Activated CD4-positive, alpha-beta memory T cell treated with anti-CD3 and anti-CD28 coated beads, Interleukin-2, amount 10 ng/mL, durations not matched to agents 7 days and 5 days (primary cell): ENCODE measurements at regions not wholly inside any gene's neighbourhood (a gene's known extent, or its start where the extent isn't known, plus 50 kb on each side); places are given as distances from the start of the nearest gene placed in this dataset.
A peak's percentile ranks its signal among the peaks of the same experiment; 100 is the strongest.

Source experiments
- CTCF ChIA-PET: fragments of 350-600 bp; sonication (Branson Sonifier 250); formaldehyde crosslinking; loops from one replicate; lab custom pipeline; 2021; ENCODE audit warnings: antibody characterized with exemption, inconsistent platforms; lab: Charles Lee
- POLR2A ChIA-PET: fragments of 350-600 bp; sonication (Branson Sonifier 250); formaldehyde crosslinking; loops from one replicate; lab custom pipeline; 2021; ENCODE audit warnings: antibody characterized with exemption; lab: Charles Lee
- DNase-seq: peaks from one replicate; pipeline ENCODE4 v3.0.0-alpha.2; 2020
- H3K27ac Mint-ChIP-seq: one replicate; pipeline ENCODE4 v1.8.0; 2021; ENCODE audit warnings: mild to moderate bottlenecking, mixed read lengths
- H3K27me3 Mint-ChIP-seq: one replicate; pipeline ENCODE4 v1.8.0; 2021; ENCODE audit warnings: mixed read lengths
- H3K36me3 Mint-ChIP-seq: one replicate; pipeline ENCODE4 v1.8.0; 2021; ENCODE audit warnings: low read depth, mixed read lengths
- H3K4me1 Mint-ChIP-seq: one replicate; pipeline ENCODE4 v1.8.0; 2021; ENCODE audit warnings: mixed read lengths
- H3K4me3 Mint-ChIP-seq: one replicate; pipeline ENCODE4 v1.8.0; 2021; ENCODE audit warnings: mild to moderate bottlenecking, mixed read lengths
- H3K9me3 Mint-ChIP-seq: one replicate; pipeline ENCODE4 v1.8.0; 2021; ENCODE audit warnings: mixed read lengths

DNA sequence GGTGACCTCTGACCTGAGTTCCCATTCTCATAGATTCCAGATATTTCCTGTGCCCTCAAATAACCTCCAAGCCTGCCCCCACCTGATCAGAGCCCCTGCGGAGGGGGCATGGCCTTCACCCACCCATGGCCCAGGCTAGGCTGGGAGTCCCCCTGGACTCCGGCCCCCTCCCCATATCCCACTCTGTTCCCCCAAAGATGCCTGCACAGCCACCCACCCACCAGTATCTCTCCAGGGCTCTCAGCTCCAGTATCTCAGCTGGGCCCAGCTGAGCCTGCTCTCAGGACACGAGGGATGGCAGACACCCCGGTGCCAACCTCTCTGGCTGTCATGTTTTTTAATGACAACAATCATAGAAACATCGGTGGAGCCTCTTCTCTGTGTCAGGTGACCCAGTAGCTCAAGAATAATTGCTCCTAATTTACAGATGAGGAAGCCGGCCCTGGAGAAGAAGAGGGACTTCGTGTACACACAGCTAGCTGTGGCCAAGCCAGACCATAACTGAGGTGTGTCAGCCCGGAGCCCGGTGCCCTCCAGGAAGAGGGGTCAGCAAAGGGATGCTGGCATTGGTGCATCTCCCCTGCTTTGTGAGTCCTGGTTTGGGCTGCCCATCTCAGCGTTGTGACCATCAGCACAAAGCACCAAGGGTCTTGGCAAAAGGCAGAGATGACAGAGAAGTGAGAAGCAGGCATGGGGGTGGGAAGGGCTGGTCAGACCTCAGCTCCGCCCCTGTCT, 84.4 kb downstream of the SDC1 start:
- ChIA-PET CTCF (no interaction called here), POLR2A (no interaction called here)
- peaks cover 9% of the 10 kb centered on the region for H3K27me3 Mint-ChIP-seq
- no peaks in the 10 kb centered on the region for H3K4me1 Mint-ChIP-seq
- H3K36me3 Mint-ChIP-seq, result no peaks in the 10 kb centered on the region
- DNase-seq, result no peak
- no peaks in the 10 kb centered on the region for H3K9me3 Mint-ChIP-seq
- no peak overlapping the region for H3K4me3 Mint-ChIP-seq
- H3K27ac Mint-ChIP-seq, result no peak overlapping the region

DNA sequence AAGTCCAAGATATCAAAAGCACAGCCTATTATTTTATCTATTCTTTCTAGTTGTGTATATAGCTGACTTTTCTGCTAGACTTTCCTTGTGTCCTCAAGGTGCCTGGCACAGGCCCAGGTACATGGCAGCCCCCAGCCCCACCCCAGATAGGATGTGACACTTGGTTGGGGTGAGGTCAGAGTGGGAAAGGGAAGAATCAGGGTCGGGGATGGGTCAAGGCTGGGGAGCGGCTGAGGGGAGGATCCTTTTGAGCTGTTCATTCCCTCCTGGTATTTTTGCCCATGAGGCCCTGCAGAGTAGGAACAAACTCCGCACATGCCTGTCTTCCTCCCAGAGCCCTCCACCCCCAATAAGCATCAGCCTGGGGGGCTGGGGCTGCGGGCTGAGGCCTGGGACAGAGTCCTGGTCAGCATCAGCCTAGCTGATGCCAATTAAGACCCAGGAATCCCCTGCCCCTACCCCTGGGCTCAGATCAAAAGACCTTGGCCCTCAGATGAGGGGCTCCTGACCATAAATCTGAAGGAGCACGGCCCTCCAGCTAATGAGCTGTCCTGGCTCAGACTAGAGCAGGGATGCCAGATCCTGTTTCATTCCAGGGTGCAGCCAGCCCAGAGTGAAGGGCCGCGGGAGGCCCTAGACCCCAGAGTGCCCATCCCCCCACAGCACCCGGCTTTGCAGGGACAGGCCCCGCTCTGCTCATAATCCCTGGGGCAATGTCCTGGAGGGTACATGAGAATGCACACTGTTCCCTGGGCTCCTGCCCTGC, 85.3 kb downstream of the SDC1 start:
- Mint-ChIP-seq H3K4me1 (no peaks in the 10 kb centered on the region), H3K27me3 (peaks cover 8% of the 10 kb centered on the region), H3K9me3 (no peaks in the 10 kb centered on the region), H3K4me3 (no peak overlapping the region), H3K36me3 (no peaks in the 10 kb centered on the region), H3K27ac (no peak overlapping the region)
- no peak for DNase-seq
- ChIA-PET CTCF (no interaction called here), POLR2A (no interaction called here)

DNA sequence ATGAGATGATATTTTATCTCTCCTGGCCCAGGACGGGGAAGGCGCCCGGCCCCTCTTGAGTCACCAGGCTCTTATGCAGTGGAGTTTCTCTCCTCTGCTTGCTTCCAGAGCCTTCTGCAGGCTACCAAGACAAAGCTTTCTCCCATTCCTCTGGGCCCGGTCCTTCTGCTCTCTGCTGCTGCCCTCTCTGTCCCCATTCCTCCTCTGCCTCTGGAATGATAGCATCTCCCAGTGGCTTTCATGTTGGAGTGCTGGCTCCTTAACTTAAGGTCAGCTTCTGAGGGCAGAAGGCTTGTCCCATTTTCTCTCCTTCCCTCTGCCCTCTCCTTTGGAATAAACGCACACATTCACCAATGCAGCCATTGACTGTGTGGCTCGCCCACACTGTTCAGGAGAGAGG, 86.2 kb downstream of the SDC1 start:
- ChIA-PET CTCF (no interaction called here), POLR2A (no interaction called here)
- peaks cover 14% of the 10 kb centered on the region for H3K27me3 Mint-ChIP-seq
- no peak for DNase-seq
- no peak overlapping the region for H3K4me3 Mint-ChIP-seq
- no peaks in the 10 kb centered on the region for H3K9me3 Mint-ChIP-seq
- H3K4me1 Mint-ChIP-seq, result no peaks in the 10 kb centered on the region
- no peak overlapping the region for H3K27ac Mint-ChIP-seq
- H3K36me3 Mint-ChIP-seq, result no peaks in the 10 kb centered on the region

DNA sequence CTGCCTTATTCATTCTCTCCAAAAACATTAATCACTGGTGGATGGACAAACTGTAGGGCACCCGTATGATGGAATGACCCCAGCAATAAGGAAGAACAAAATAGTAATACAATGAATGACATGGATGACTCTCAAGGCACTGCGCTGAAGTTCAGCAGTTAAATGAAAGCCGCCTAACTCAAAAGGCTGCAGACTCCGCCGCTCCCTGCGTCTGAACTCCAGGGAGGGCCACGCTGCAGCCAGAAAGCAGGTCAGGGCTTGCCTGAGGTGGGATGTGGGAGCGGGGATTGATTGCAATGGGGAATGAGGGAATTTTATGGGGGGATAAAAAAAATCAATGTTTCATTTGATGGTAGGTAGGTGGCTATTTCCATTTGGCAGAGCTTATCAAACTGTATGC, 86.5 kb upstream of the LAPTM4A start:
- ChIA-PET CTCF (no interaction called here), POLR2A (no interaction called here)
- no peaks in the 10 kb centered on the region for H3K4me1 Mint-ChIP-seq
- no peaks in the 10 kb centered on the region for H3K36me3 Mint-ChIP-seq
- H3K9me3 Mint-ChIP-seq, result no peaks in the 10 kb centered on the region
- DNase-seq, result no peak
- no peak overlapping the region for H3K4me3 Mint-ChIP-seq
- H3K27me3 Mint-ChIP-seq, result peaks cover 7% of the 10 kb centered on the region
- no peak overlapping the region for H3K27ac Mint-ChIP-seq

DNA sequence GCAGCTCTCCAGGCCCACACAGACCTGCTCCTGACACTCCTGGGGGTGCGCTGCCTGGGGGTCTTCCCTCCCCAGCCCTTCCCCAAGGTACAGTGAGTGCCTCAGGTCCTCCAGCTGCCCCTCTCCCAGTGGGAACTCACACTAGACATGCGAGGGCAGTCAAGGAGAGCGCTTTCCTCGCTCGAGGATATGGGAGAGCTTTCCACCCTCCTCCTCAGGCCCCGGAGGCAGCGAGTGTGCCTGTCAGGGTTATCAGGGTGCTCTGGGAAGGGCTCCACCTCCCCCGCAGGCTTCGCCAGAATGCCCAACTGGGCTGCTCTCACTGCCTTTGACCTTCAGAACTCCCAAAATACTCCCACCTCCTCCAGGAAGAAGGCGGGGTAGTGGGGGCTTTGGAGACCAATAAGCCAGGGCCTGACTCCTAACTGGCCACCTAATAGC, 85.7 kb upstream of the LAPTM4A start:
- CTCF ChIA-PET, result no interaction called here
- H3K9me3 Mint-ChIP-seq, result no peaks in the 10 kb centered on the region

DNA sequence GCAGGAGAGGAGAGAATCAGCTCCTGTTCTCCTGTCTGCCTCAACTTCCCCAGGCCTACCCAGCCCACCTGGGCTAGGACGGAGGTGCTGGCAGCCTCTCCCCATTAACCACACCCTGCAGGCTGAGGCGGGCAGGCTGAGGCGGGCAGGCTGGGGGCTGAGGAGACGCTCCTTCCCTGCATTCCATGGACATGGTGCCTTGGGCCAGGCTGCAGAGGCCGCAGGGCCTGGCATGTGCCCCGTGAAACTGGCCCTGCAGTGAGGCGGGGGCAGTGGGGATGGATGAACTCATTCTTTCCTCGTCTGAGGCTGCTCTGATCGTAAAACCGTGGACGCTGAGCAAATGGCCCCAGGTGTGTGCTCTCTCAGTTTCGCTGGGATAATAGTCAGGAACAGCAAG, 84.7 kb upstream of the LAPTM4A start:
- POLR2A ChIA-PET, result no interaction called here
- H3K4me1 Mint-ChIP-seq, result no peaks in the 10 kb centered on the region
- no peak overlapping the region for H3K4me3 Mint-ChIP-seq
- CTCF ChIA-PET, result interaction anchor here (0.9 to 1.6 kb wide), 5 partner anchors 10 to 190 kb away, joined by 3 to 9 read pairs (median 3); no protein-coding TSS in a partner anchor
- no peak for DNase-seq
- H3K27ac Mint-ChIP-seq, result no peak overlapping the region
- H3K27me3 Mint-ChIP-seq, result peaks cover 7% of the 10 kb centered on the region
- no peaks in the 10 kb centered on the region for H3K36me3 Mint-ChIP-seq
- H3K9me3 Mint-ChIP-seq, result no peaks in the 10 kb centered on the region

More for the DNA sequence above, 85.7 kb upstream of the LAPTM4A start:
- no peak overlapping the region for H3K27ac Mint-ChIP-seq
- no peak for DNase-seq
- H3K36me3 Mint-ChIP-seq, result no peaks in the 10 kb centered on the region
- H3K27me3 Mint-ChIP-seq, result peaks cover 7% of the 10 kb centered on the region
- no peak overlapping the region for H3K4me3 Mint-ChIP-seq
- POLR2A ChIA-PET, result no interaction called here
- no peaks in the 10 kb centered on the region for H3K4me1 Mint-ChIP-seq

DNA sequence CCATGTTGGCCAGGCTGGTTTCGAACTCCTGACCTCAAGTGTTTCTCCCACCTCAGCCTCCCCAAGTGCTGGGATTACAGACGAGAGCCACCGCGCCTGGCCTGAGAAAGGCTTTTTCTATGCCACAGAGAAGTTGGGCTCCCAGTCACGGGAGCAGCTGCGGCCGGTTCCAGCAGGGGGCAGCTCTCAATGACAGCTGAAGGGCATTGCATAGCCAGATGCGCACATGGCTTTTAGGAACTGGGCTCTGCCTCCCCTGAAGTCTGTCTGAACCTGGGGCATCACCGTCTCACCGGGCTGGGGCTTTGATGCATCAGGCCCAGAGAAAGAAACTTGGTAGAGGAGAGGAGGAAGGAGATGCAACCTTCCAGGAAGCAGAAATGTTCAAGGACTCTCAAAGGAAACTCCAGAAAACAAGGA, 84.2 kb upstream of the LAPTM4A start:
- no peaks in the 10 kb centered on the region for H3K36me3 Mint-ChIP-seq
- no peak overlapping the region for H3K4me3 Mint-ChIP-seq
- H3K9me3 Mint-ChIP-seq, result no peaks in the 10 kb centered on the region
- POLR2A ChIA-PET, result no interaction called here
- DNase-seq, result peak; percentile 38
- peaks cover 8% of the 10 kb centered on the region for H3K27me3 Mint-ChIP-seq
- no peak overlapping the region for H3K27ac Mint-ChIP-seq
- CTCF ChIA-PET, result interaction anchor here (0.7 to 1.6 kb wide), 7 partner anchors 9 to 506 kb away, joined by 3 to 9 read pairs (median 3); no protein-coding TSS in a partner anchor
- no peaks in the 10 kb centered on the region for H3K4me1 Mint-ChIP-seq

DNA sequence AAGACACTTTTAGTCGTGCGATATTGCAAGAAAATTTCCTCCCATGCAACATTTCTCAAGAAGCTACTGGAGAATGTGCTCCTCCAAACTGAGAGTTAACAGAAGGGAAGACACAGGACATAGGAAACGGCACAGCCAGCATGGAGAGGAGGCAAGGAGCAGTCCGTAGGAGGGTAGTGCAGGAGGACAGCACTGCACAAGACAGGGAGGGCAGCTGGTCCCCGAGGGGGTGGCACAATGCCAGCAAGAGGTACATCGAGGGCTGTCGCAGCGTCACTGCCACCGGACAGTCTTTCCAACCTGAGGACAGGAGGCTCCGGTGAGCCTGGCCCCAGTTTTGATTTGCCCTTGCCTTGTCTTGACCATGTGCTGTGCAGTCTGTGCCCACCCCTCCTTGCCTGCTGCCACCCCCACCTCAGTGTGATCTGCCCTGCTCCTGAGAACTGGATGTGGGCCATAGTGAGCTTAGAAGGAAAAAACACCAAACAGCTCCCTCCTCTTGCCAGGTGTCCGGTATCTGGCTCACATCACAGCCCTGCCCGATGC, 81.6 kb upstream of the LAPTM4A start:
- Mint-ChIP-seq H3K9me3 (no peaks in the 10 kb centered on the region), H3K4me1 (no peaks in the 10 kb centered on the region), H3K27ac (no peak overlapping the region), H3K36me3 (no peaks in the 10 kb centered on the region), H3K4me3 (no peak overlapping the region), H3K27me3 (peaks cover 11% of the 10 kb centered on the region)
- DNase-seq, result no peak
- ChIA-PET POLR2A (no interaction called here), CTCF (no interaction called here)

DNA sequence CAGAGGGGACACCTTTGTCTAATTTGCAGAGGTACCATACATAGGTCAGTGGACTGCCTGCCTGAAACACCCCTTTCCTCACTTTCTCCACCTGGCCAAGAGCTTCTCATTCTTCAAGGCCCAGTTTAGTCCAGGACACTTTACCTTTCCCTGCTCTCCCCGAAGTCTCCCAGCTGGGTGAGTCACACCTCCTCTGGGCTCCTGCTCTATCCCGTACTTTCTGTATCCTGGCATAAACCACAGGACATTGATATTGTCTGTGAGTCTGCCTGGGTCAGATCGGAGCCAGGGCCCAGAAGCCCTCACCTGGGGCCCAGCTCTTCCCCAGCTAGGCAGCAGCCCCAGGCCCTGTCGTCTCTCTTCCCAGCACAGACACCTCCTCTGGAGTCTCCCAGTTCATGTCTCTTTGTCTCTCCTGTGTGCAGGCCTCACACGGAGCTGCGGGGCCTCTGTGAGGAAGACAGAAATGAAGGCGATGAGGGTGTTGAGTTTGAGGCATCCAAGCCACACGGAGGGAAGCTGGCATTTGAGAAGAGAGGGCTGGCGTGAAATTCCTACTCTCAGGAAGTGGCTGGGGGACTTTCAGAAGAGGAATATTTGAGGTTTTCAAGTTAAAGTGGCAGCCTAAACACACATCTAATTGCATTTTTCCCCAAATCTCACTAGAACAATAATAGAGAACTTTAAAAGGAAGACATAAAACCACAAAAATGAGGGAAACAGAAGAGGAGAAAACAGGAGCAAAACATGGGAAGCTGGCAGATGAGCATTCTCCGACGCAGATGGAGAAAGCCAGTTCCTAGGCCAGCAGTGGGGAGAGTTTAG, 79.6 kb upstream of the LAPTM4A start:
- H3K9me3 Mint-ChIP-seq, result no peaks in the 10 kb centered on the region
- no peak overlapping the region for H3K4me3 Mint-ChIP-seq
- H3K27me3 Mint-ChIP-seq, result peaks cover 11% of the 10 kb centered on the region
- POLR2A ChIA-PET, result no interaction called here
- no peaks in the 10 kb centered on the region for H3K4me1 Mint-ChIP-seq
- H3K27ac Mint-ChIP-seq, result no peak overlapping the region
- DNase-seq, result no peak
- CTCF ChIA-PET, result no interaction called here
- no peaks in the 10 kb centered on the region for H3K36me3 Mint-ChIP-seq

DNA sequence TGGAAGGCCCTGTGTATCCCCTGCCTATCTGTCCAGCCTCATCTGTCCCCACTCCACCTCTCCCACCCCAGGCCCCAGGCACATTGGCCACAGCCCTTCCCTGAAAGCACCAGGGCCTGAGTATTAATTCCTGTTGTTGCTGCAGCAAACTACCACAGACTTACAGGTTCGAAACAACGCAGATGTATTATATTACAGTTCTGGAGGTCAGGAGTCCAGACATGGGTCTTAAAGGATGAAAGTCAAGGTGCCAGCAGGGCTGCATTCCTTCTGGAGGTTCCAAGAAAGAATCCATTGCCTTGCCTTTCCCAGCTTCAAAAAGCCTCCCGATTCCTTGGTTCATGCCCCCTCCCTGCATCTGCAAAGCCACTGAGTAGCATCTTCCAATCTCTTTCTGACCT, 78.7 kb upstream of the LAPTM4A start:
- no peaks in the 10 kb centered on the region for H3K9me3 Mint-ChIP-seq
- peaks cover 11% of the 10 kb centered on the region for H3K27me3 Mint-ChIP-seq
- no peak for DNase-seq
- no peak overlapping the region for H3K27ac Mint-ChIP-seq
- H3K36me3 Mint-ChIP-seq, result no peaks in the 10 kb centered on the region
- H3K4me3 Mint-ChIP-seq, result no peak overlapping the region
- POLR2A ChIA-PET, result no interaction called here
- H3K4me1 Mint-ChIP-seq, result no peaks in the 10 kb centered on the region
- CTCF ChIA-PET, result no interaction called here

DNA sequence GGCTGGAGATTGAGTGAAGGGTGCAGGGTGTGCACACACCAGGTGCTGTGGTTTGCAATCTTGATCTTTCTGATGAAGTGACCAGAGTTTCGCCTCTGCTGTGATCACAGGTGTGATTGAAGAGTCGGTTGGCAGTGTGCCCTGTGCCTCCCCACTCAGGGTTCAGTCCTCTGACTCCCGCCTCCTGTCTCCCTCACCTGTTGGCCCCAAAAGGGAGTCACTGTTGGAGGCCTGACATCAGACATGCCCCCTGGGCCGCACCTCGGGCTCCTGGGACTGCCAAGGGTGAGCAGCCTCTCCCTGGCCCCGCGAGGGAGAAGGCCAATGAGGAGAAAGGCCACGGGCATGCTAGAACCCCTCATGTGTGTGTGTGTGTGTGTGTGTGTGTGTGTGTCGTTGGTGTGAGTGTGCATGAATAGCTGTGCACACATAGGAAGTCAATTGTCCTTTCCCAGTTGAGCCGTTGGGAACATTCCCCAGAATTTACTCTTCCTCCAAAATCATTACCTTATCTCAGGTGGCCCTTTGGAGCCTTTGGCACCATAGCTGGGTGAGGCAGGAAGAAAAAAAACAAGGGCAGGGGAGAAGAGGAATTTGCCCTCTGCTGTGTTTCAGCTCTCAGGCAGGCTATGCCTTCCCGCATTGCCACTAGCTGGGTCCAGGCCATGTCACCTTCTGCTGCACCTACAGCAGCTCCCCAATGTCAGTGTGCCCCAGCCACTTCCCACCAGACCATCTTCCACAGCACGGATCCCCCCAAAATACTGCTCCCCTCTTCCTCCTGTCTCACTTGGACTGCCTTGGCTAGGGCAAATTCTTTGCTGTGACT, 78.1 kb upstream of the LAPTM4A start:
- Mint-ChIP-seq H3K9me3 (no peaks in the 10 kb centered on the region), H3K27ac (no peak overlapping the region), H3K27me3 (peaks cover 10% of the 10 kb centered on the region), H3K36me3 (no peaks in the 10 kb centered on the region), H3K4me3 (no peak overlapping the region), H3K4me1 (no peaks in the 10 kb centered on the region)
- ChIA-PET POLR2A (no interaction called here), CTCF (interaction anchor here (0.5 kb wide), 1 partner anchor 185 kb away, joined by 4 read pairs; no protein-coding TSS in a partner anchor)
- no peak for DNase-seq
